GM23248 (cell line): ENCODE measurements at regions not wholly inside any gene's neighbourhood (a gene's known extent, or its start where the extent isn't known, plus 50 kb on each side); places are given as distances from the start of the nearest gene placed in this dataset.
"Not testable (repeated sequence)": the region's sequence is repeated elsewhere in the genome, so short reads cannot be mapped to it uniquely, and the experiment has no call there.

Source experiments
- DNase-seq: peaks from one replicate; pipeline ENCODE4 v3.0.0-alpha.2; 2015
- H2AFZ ChIP-seq: fragments of 200-600 bp; sonication (generic); 2 replicates; pipeline ENCODE4 v1.6.1; 2016; ENCODE audit warnings: antibody characterized with exemption
- H3F3A ChIP-seq: fragments of 200-600 bp; sonication (generic); 2 replicates; pipeline ENCODE4 v1.6.1; 2016; ENCODE audit warnings: mild to moderate bottlenecking, antibody characterized with exemption, mixed run types; ENCODE audit not compliant: insufficient read depth
- H3K27ac ChIP-seq: fragments of 200-600 bp; sonication (generic); 2 replicates; pipeline ENCODE4 v1.5.1; 2016; ENCODE audit warnings: mild to moderate bottlenecking
- H3K27me3 ChIP-seq: fragments of 200-600 bp; sonication (generic); replicated peaks from 2 replicates; pipeline ENCODE4 v1.6.1; 2016; ENCODE audit warnings: mild to moderate bottlenecking; ENCODE audit not compliant: insufficient read depth
- H3K36me3 ChIP-seq: fragments of 200-600 bp; sonication (generic); 2 replicates; pipeline ENCODE4 v1.6.1; 2016; ENCODE audit warnings: low read depth, mild to moderate bottlenecking
- H3K4me1 ChIP-seq: fragments of 200-600 bp; sonication (generic); 2 replicates; pipeline ENCODE4 v1.6.1; 2016; ENCODE audit warnings: mild to moderate bottlenecking; ENCODE audit not compliant: insufficient read depth
- H3K4me2 ChIP-seq: fragments of 200-600 bp; sonication (generic); one replicate; pipeline ENCODE4 v1.6.1; 2016; ENCODE audit warnings: mild to moderate bottlenecking; ENCODE audit not compliant: unreplicated experiment
- H3K4me3 ChIP-seq: fragments of 200-600 bp; sonication (generic); 2 replicates; pipeline ENCODE4 v1.5.1; 2016; ENCODE audit warnings: mild to moderate bottlenecking
- H3K79me2 ChIP-seq: fragments of 200-600 bp; sonication (generic); 2 replicates; pipeline ENCODE4 v1.6.1; 2016; ENCODE audit warnings: mild to moderate bottlenecking; ENCODE audit not compliant: insufficient read depth
- H3K9ac ChIP-seq: fragments of 200-600 bp; sonication (generic); 2 replicates; pipeline ENCODE4 v1.6.1; 2016; ENCODE audit warnings: mild to moderate bottlenecking
- H3K9me2 ChIP-seq: fragments of 200-600 bp; sonication (generic); 2 replicates; pipeline ENCODE4 v1.6.1; 2016; ENCODE audit warnings: mixed run types, mild to moderate bottlenecking, moderate library complexity; ENCODE audit not compliant: insufficient read depth
- H3K9me3 ChIP-seq: fragments of 200-600 bp; sonication (generic); one replicate; pipeline ENCODE4 v1.6.1; 2017; ENCODE audit warnings: low read depth
- H4K20me1 ChIP-seq: fragments of 200-600 bp; sonication (generic); 2 replicates; pipeline ENCODE4 v1.6.0; 2016; ENCODE audit not compliant: insufficient read depth
- WGBS, 2 experiments: methylation state at CpG; one replicate each; pipeline ENCODE4 v1.1.6; 2015 to 2017; ENCODE audit warnings: low lambda C conversion rate in 2 of 2, low coverage in 1 of 2; ENCODE audit errors: missing lambda C conversion rate in 2 of 2; 5-methylcytosine and 5-hydroxymethylcytosine counted together
- in situ Hi-C: fragments of 300-500 bp; cut with MboI; formaldehyde crosslinking; loops from 2 replicates; pipeline ENCODE4 v1.15.0; 2020

- not testable (repeated sequence) for H2AFZ ChIP-seq
- 62 to 73% methylated on average over 2 of the region's 2 CpGs for WGBS, 2 experiments
Measured at GRCh38 chr9:41321277-41321676, 132.2 kb upstream of the ZNG1F start.

DNA sequence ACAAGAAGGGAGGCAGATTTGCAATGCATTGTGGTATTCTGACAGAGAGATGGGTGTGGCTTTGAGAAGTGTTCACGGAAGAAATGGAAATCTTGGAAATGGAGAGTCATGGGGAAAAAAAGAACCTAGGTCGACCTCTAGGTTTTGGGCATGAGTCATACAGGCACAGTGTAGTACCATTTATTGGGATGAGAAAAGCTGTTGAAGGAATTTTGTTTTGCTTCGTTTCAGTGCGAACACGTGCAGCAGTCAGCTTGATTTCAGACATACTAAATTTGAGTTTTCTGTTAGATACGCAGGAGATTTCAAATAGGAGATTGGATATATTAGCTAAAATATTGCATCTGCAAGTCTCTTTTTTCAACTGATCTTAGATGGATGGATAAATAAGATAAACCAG, 119.8 kb upstream of the ZNG1F start:
- H3K9me3 ChIP-seq, H4K20me1 ChIP-seq, H2AFZ ChIP-seq, H3K27me3 ChIP-seq, H3F3A ChIP-seq, H3K79me2 ChIP-seq, H3K4me3 ChIP-seq, DNase-seq, H3K9ac ChIP-seq, H3K27ac ChIP-seq, H3K9me2 ChIP-seq, H3K4me1 ChIP-seq, H3K4me2 ChIP-seq, H3K36me3 ChIP-seq, in situ Hi-C loops: not testable (repeated sequence)
- 39 to 49% methylated on average over 6 of the region's 6 CpGs for WGBS, 2 experiments

More at GRCh38 chr9:41321277-41321676, 132.2 kb upstream of the ZNG1F start:
- DNase-seq, H3K27me3 ChIP-seq, H3K9ac ChIP-seq, in situ Hi-C loops, H3K4me3 ChIP-seq, H3K79me2 ChIP-seq, H3K36me3 ChIP-seq, H3K4me1 ChIP-seq, H3K9me3 ChIP-seq, H3F3A ChIP-seq, H3K4me2 ChIP-seq, H4K20me1 ChIP-seq, H3K9me2 ChIP-seq, H3K27ac ChIP-seq: not testable (repeated sequence)

DNA sequence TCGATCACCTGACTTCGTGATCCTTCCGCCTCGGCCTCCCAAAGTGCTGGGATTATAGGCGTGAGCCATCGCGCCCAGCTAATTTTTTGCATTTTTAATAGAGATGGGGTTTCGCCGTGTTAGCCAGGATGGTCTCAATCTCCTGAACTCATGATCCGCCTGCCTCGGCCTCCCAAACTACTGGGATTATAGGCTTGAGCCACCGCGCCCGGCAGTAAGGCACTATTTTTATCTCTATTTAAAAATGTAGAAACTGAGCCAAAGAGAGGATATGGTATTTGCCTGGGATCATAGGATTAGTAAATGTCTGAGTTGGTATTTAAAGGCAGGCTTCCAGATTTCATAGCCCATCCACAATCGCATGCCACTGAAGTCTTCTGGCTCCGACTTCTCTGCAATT, 96.6 kb upstream of the ZNG1F start:
- 72 to 83% methylated on average over 16 of the region's 16 CpGs for WGBS, 2 experiments
- H3K79me2 ChIP-seq, H4K20me1 ChIP-seq, H3K4me1 ChIP-seq, H3K4me2 ChIP-seq, H3K36me3 ChIP-seq, H3K27ac ChIP-seq, H3F3A ChIP-seq, H3K27me3 ChIP-seq, H3K9me3 ChIP-seq, in situ Hi-C loops, H2AFZ ChIP-seq, DNase-seq, H3K4me3 ChIP-seq, H3K9me2 ChIP-seq, H3K9ac ChIP-seq: not testable (repeated sequence)

DNA sequence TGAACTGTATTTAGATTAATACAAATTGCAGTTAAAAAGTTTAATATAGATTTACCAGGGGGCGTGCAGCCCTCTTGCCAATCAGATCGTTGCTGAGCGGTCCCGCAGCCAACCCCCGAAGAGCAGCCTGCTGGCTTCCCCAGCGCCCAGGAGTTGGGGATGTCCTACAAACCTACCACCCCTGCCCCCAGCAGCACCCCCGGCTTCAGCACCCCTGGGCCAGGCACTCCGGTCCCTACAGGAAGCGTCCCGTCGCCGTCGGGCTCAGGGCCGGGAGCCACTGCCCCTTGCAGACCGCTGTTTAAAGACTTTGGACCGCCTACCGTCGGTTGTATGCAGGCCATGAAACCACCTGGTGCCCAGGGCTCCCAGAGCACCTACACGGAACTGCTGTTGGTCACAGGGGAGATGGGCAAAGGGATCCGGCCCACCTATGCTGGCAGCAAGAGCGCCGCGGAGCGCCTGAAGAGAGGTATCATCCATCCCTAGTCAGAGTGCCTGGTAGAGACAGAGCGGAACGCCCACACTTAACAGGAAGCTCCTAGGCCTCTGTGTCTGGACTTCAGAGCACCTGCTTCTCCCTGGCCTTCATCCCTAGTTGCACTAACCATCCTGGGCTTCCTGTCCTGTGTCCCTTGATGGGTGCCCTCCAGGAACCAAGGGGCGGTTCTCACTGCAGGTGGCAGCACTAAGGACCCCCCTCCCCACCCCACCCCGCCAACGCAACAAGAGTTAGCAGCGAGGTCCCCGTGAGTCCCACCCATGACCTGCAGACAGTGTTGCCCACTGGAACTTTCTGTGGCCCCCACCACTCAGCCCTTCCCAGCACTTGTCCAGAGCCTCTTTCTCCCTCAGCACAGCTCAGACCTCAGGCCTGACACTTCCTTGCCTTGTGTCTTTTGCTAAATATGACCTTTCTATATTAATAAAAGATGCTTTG, 91.5 kb upstream of the ZNG1F start:
- H3K79me2 ChIP-seq, H2AFZ ChIP-seq, DNase-seq, H3K9me2 ChIP-seq, H3K27ac ChIP-seq, H3K4me1 ChIP-seq, H3K4me2 ChIP-seq, in situ Hi-C loops, H4K20me1 ChIP-seq, H3K36me3 ChIP-seq, H3K27me3 ChIP-seq, H3K9me3 ChIP-seq, H3F3A ChIP-seq, H3K4me3 ChIP-seq, H3K9ac ChIP-seq: not testable (repeated sequence)
- 52 to 58% methylated on average over 22 to 27 of the region's 31 CpGs for WGBS, 2 experiments

GRCh38 chr9:41279437-41279836, 90.3 kb upstream of the ZNG1F start:
- H3K9me2 ChIP-seq, H4K20me1 ChIP-seq, H3K9ac ChIP-seq, H2AFZ ChIP-seq, H3K79me2 ChIP-seq, H3K27me3 ChIP-seq, H3K27ac ChIP-seq, H3K9me3 ChIP-seq, H3F3A ChIP-seq, H3K4me1 ChIP-seq, in situ Hi-C loops, H3K4me3 ChIP-seq, H3K36me3 ChIP-seq, DNase-seq, H3K4me2 ChIP-seq: not testable (repeated sequence)
- WGBS, 2 experiments: 46 to 58% methylated on average over 7 to 11 of the region's 13 CpGs

- H3F3A ChIP-seq, H3K9me3 ChIP-seq, H3K36me3 ChIP-seq, H3K4me3 ChIP-seq, H3K79me2 ChIP-seq, H3K27ac ChIP-seq, H3K27me3 ChIP-seq, H3K9ac ChIP-seq, H4K20me1 ChIP-seq, H2AFZ ChIP-seq, in situ Hi-C loops, H3K4me2 ChIP-seq, H3K9me2 ChIP-seq, H3K4me1 ChIP-seq, DNase-seq: not testable (repeated sequence)
- 50 to 53% methylated on average over 5 to 6 of the region's 6 CpGs for WGBS, 2 experiments
Measured at GRCh38 chr9:41279033-41279432, 89.9 kb upstream of the ZNG1F start.

DNA sequence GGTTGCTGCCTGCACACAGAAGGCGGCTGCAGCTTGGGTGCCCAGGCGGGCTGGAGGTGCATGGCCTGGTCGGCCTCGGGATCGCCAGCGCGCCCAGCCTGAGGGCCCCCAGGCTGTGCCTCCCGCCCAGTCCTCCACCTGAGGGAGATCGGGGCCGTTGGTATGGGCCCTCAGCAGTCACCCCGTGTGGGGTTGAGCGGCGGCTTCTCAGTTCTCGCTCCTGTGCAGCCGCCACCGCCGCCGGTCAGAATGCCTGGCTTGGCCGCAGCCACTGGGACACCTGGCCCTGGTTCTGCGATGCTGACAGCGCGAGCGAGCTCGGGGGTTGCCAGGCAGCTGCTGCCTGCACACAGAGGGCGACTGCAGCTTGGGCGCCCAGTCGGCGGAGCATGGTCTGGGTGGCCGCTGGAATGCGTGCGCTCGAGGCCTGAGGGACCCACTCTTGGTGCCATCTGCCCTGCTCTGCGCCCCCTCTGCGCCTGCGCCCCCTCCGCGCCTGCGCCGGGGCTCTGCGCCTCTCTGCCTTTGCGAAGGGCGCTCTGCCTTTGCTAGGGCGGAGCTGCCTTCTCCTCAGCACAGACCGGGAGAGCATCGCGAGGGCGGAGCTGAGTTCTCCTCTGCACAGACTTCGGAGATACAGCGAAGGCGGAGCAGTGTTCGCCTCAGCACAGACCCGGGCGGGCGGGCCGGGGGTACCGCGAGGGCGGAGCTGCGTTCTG, 84.6 kb upstream of the ZNG1F start:
- H2AFZ ChIP-seq: peak overlapping the region; percentile 83
- peak; percentile 63 for DNase-seq
- in situ Hi-C loops, H3K9me3 ChIP-seq, H3K27ac ChIP-seq, H3K9me2 ChIP-seq, H3K36me3 ChIP-seq, H3F3A ChIP-seq, H4K20me1 ChIP-seq, H3K4me1 ChIP-seq, H3K79me2 ChIP-seq: not testable (repeated sequence)
- 0 out of 2 replicates have a peak overlapping the region, but pooled peaks have one; percentile 16 for H3K9ac ChIP-seq
- peaks cover 14% of the 10 kb centered on the region for H3K27me3 ChIP-seq
- H3K4me2 ChIP-seq: peak overlapping the region; percentile 65
- 6 to 10% methylated on average over 40 to 43 of the region's 59 CpGs for WGBS, 2 experiments
- H3K4me3 ChIP-seq: peak overlapping the region; percentile 69
